H1 (cell line): ENCODE measurements at regions not wholly inside any gene's neighbourhood (a gene's known extent, or its start where the extent isn't known, plus 50 kb on each side); places are given as distances from the start of the nearest gene placed in this dataset.

Source experiments
- CTCF ChIA-PET: fragments of 300-600 bp; sonication (Branson Sonifier 250); formaldehyde crosslinking; loops from one replicate; lab custom pipeline; 2021; ENCODE audit not compliant: partially characterized antibody; lab: Charles Lee
- POLR2A ChIA-PET: fragments of 300-600 bp; sonication (Branson Sonifier 250); formaldehyde crosslinking; loops from one replicate; lab custom pipeline; 2021; ENCODE audit warnings: inconsistent platforms; ENCODE audit not compliant: partially characterized antibody; lab: Charles Lee
- DNase-seq, 2 experiments: peaks; one replicate each; pipeline versions ENCODE4 v3.0.0 to v3.0.0-alpha.2; 2010 to 2022; ENCODE audit warnings: low spot score in 2 of 2, low read depth in 1 of 2, mixed read lengths in 1 of 2
- FAIRE-seq: peaks from 2 replicates; lab custom pipeline; 2011; peaks lifted over from hg19 to GRCh38; lab: Jason Lieb, UNC
- H2AFZ ChIP-seq: 2 replicates; pipeline ENCODE4 v1.8.1; 2012; ENCODE audit warnings: low read length, inconsistent platforms
- H2AK5ac ChIP-seq: 2 replicates; pipeline ENCODE4 v1.6.1; 2013; ENCODE audit warnings: low read depth, low read length
- H2BK120ac ChIP-seq: replicated peaks from 2 replicates; pipeline ENCODE3; 2013; ENCODE audit warnings: low read depth, low read length, inconsistent platforms
- H2BK12ac ChIP-seq: 2 replicates; pipeline ENCODE4 v1.6.1; 2013; ENCODE audit warnings: low read depth, low read length
- H2BK15ac ChIP-seq: 2 replicates; pipeline ENCODE4 v1.6.1; 2013; ENCODE audit warnings: low read length
- H2BK20ac ChIP-seq: 2 replicates; pipeline ENCODE4 v1.6.1; 2013; ENCODE audit warnings: low read length
- H2BK5ac ChIP-seq: 2 replicates; pipeline ENCODE4 v1.6.1; 2013; ENCODE audit warnings: low read depth, low read length
- H3K14ac ChIP-seq: 2 replicates; pipeline ENCODE4 v1.6.1; 2013; ENCODE audit warnings: inconsistent platforms; ENCODE audit not compliant: insufficient read length
- H3K18ac ChIP-seq: 2 replicates; pipeline ENCODE4 v1.6.1; 2013; ENCODE audit warnings: low read length; ENCODE audit errors: extremely low read depth
- H3K23ac ChIP-seq: 2 replicates; pipeline ENCODE4 v1.6.1; 2013; ENCODE audit warnings: inconsistent platforms; ENCODE audit not compliant: insufficient read length
- H3K23me2 ChIP-seq: 2 replicates; pipeline ENCODE4 v1.6.1; 2013; ENCODE audit warnings: low read depth, low read length
- H3K27ac ChIP-seq: 2 replicates; pipeline ENCODE4 v1.6.1; 2011; ENCODE audit warnings: low read depth, low read length, inconsistent platforms
- H3K27me3 ChIP-seq, 4 experiments: replicated peaks in 1 of 4; 1 replicate in 1 of 4; 2 replicates in 3 of 4; pipeline versions ENCODE4 v1.6.1 to v1.8.1; 2011 to 2013; ENCODE audit warnings: low read length in 3 of 4, mild to moderate bottlenecking in 3 of 4, inconsistent platforms in 2 of 4, mixed read lengths in 2 of 4, moderate library complexity in 1 of 4; ENCODE audit not compliant: control insufficient read depth in 3 of 4, insufficient read depth in 3 of 4; ENCODE audit errors: extremely low read depth in 1 of 4
- H3K36me3 ChIP-seq, 4 experiments: 2 replicates each; pipeline versions ENCODE4 v1.6.1 to v1.8.1; 2011 to 2013; ENCODE audit warnings: mild to moderate bottlenecking in 4 of 4, low read length in 3 of 4, moderate library complexity in 2 of 4, control low read depth in 1 of 4, inconsistent platforms in 1 of 4; ENCODE audit not compliant: insufficient read depth in 4 of 4, control insufficient read depth in 2 of 4
- H3K4ac ChIP-seq: replicated peaks from 2 replicates; pipeline ENCODE3; 2013; ENCODE audit warnings: low read length, low read depth, mixed read lengths, inconsistent platforms; ENCODE audit not compliant: insufficient read length
- H3K4me1 ChIP-seq, 4 experiments: replicated peaks in 1 of 4; 1 replicate in 1 of 4; 2 replicates in 3 of 4; pipeline versions ENCODE4 v1.6.1 to v1.8.1; 2011 to 2013; ENCODE audit warnings: low read length in 3 of 4, inconsistent platforms in 2 of 4, mixed read lengths in 1 of 4; ENCODE audit not compliant: insufficient read depth in 4 of 4, control insufficient read depth in 3 of 4
- H3K4me2 ChIP-seq, 2 experiments: 2 replicates each; pipeline versions ENCODE4 v1.6.1 to v1.8.1; 2011 to 2013; ENCODE audit warnings: low read depth in 2 of 2, low read length in 2 of 2, control low read depth in 1 of 2, inconsistent platforms in 1 of 2, mild to moderate bottlenecking in 1 of 2; ENCODE audit not compliant: insufficient read depth in 1 of 2
- H3K4me3 ChIP-seq, 4 experiments: fragments of 200-600, 300-600 bp in 1 of 4; sonication (generic), shearing (Covaris generic), sonication (Bioruptor Twin) in 1 of 4; 2 replicates each; pipeline versions ENCODE4 v1.5.1 to v1.8.1; 2011 to 2016; ENCODE audit warnings: low read length in 4 of 4, low read depth in 3 of 4, control low read depth in 2 of 4, inconsistent platforms in 2 of 4, mild to moderate bottlenecking in 2 of 4, mixed read lengths in 1 of 4, moderate library complexity in 1 of 4; ENCODE audit not compliant: insufficient read depth in 2 of 4; ENCODE audit errors: extremely low read depth in 1 of 4
- H3K56ac ChIP-seq: replicated peaks from 2 replicates; pipeline ENCODE3; 2013; ENCODE audit warnings: low read depth, mild to moderate bottlenecking, mixed read lengths, low read length, inconsistent platforms; ENCODE audit not compliant: insufficient read length
- H3K79me1 ChIP-seq: 2 replicates; pipeline ENCODE4 v1.6.1; 2013; ENCODE audit warnings: low read depth, low read length, control low read depth
- H3K79me2 ChIP-seq, 2 experiments: 2 replicates each; pipeline versions ENCODE4 v1.6.1 to v1.8.1; 2012 to 2013; ENCODE audit warnings: low read length in 2 of 2, mild to moderate bottlenecking in 2 of 2, inconsistent platforms in 1 of 2; ENCODE audit not compliant: insufficient read depth in 2 of 2, control insufficient read depth in 1 of 2
- H3K9ac ChIP-seq, 4 experiments: replicated peaks in 1 of 4; 1 replicate in 1 of 4; 2 replicates in 3 of 4; pipeline versions ENCODE4 v1.6.1 to v1.8.1; 2011 to 2013; ENCODE audit warnings: low read depth in 3 of 4, low read length in 3 of 4, control low read depth in 2 of 4, mild to moderate bottlenecking in 2 of 4, moderate library complexity in 2 of 4, inconsistent platforms in 1 of 4; ENCODE audit errors: extremely low read depth in 1 of 4
- H3K9me3 ChIP-seq, 2 experiments: 2 replicates each; pipeline versions ENCODE4 v1.6.1 to v1.8.1; 2012 to 2013; ENCODE audit warnings: mild to moderate bottlenecking in 2 of 2, moderate library complexity in 2 of 2, control low read depth in 1 of 2, inconsistent platforms in 1 of 2, low read depth in 1 of 2, low read length in 1 of 2, mixed read lengths in 1 of 2; ENCODE audit not compliant: insufficient read depth in 2 of 2
- H4K20me1 ChIP-seq, 2 experiments: replicated peaks in 1 of 2; 2 replicates each; pipeline versions ENCODE3 to v1.8.1; 2011 to 2013; ENCODE audit warnings: inconsistent platforms in 2 of 2, low read length in 2 of 2, mild to moderate bottlenecking in 1 of 2; ENCODE audit not compliant: insufficient read depth in 2 of 2, control insufficient read depth in 1 of 2
- H4K5ac ChIP-seq: 2 replicates; pipeline ENCODE4 v1.6.1; 2013; ENCODE audit warnings: low read length, low read depth, mixed read lengths, inconsistent platforms; ENCODE audit not compliant: insufficient read length
- H4K8ac ChIP-seq: 2 replicates; pipeline ENCODE4 v1.8.0; 2013; ENCODE audit warnings: mild to moderate bottlenecking, moderate library complexity, low read length, inconsistent platforms; ENCODE audit not compliant: insufficient read depth; ENCODE audit errors: extremely low read depth
- H4K91ac ChIP-seq: replicated peaks from 2 replicates; pipeline ENCODE3; 2013; ENCODE audit warnings: low read length, mixed read lengths, inconsistent platforms; ENCODE audit not compliant: insufficient read length
- GTF2F1 ChIP-seq: IDR thresholded peaks from 2 replicates; pipeline ENCODE4 v1.6.1; 2012; ENCODE audit warnings: low read depth, low read length, improper control_type of control experiment, borderline replicate concordance
- KDM4A ChIP-seq: IDR thresholded peaks from one replicate; pipeline ENCODE4 v1.7.1; 2012; ENCODE audit warnings: low read depth, mild to moderate bottlenecking, moderate library complexity, low read length, inconsistent platforms; ENCODE audit not compliant: severe bottlenecking
- WGBS, 2 experiments: shearing (Covaris generic) in 1 of 2; methylation state at CpG; one replicate each; pipeline versions ENCODE4 v1.1.6 to v1.1.7; 2013 to 2015; ENCODE audit warnings: low lambda C conversion rate in 2 of 2, mixed read lengths in 2 of 2, inconsistent platforms in 1 of 2, low coverage in 1 of 2, missing lambda C conversion rate in 1 of 2; ENCODE audit not compliant: insufficient replicate concordance in 2 of 2, insufficient coverage in 1 of 2, insufficient read length in 1 of 2; ENCODE audit errors: extremely low coverage in 1 of 2, missing lambda C conversion rate in 1 of 2; 5-methylcytosine and 5-hydroxymethylcytosine counted together

DNA sequence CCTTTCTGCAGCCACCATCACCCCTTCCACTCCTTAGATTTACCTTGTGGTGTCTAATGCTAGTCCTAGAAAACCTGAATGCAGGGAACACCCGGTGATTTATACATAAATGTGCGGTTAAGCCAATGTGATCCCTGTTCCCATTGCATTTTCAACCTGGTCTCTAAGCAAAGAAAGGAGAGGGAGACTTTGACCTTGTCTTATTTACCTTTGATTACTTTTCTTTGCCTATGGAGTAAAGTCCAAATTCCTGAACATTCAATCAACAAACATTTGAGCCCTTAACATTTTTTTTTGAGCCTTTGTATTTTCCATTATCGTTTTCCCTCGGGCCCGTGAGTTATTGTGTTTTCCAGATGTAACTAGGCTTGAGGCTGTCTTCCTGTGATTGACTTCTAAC, 233.9 kb downstream of the ZNF248 start:
- H2BK5ac ChIP-seq, result no peak overlapping the region
- no peak overlapping the region for H3K4ac ChIP-seq
- no peak overlapping the region for H2BK12ac ChIP-seq
- FAIRE-seq, result no peak
- H2BK20ac ChIP-seq, result no peak overlapping the region
- no peak overlapping the region for H2BK15ac ChIP-seq
- no peak overlapping the region for H2BK120ac ChIP-seq
- no peak overlapping the region for H3K18ac ChIP-seq
- no peak for DNase-seq
- H3K36me3 ChIP-seq, result no peaks in the 10 kb centered on the region
- no peak overlapping the region for H3K27ac ChIP-seq
- peaks cover 0 to 1% (median 0%) of the 10 kb centered on the region in 4 experiments; a peak in 1 of 7 replicates for H3K27me3 ChIP-seq
- no peak overlapping the region for H4K5ac ChIP-seq
- H3K4me3 ChIP-seq, result no peak overlapping the region
- H2AFZ ChIP-seq, result no peak overlapping the region
- H2AK5ac ChIP-seq, result no peak overlapping the region
- no peak overlapping the region for H3K9ac ChIP-seq
- no peak overlapping the region for H4K8ac ChIP-seq
- TF ChIP-seq GTF2F1 (no peak), KDM4A (no peak)
- H3K79me1 ChIP-seq, result no peaks in the 10 kb centered on the region
- no peaks in the 10 kb centered on the region for H4K20me1 ChIP-seq
- 80% methylated on average over 3 of the region's 5 CpGs; no CpG with 5 or more reads in 1 of the 2 experiments for WGBS, 2 experiments
- H3K4me1 ChIP-seq, result no peaks in the 10 kb centered on the region
- CTCF ChIA-PET, result no interaction called here
- H3K56ac ChIP-seq, result no peak overlapping the region
- POLR2A ChIA-PET, result no interaction called here
- H3K4me2 ChIP-seq, result no peak overlapping the region
- H4K91ac ChIP-seq, result no peak overlapping the region
- H3K23ac ChIP-seq, result no peak overlapping the region
- H3K23me2 ChIP-seq, result no peaks in the 10 kb centered on the region
- H3K9me3 ChIP-seq, result peaks cover 50 to 66% of the 10 kb centered on the region in 2 experiments
- H3K79me2 ChIP-seq, result no peaks in the 10 kb centered on the region
- no peak overlapping the region for H3K14ac ChIP-seq
